HEK293 (cell line): ENCODE measurements at regions not wholly inside any gene's neighbourhood (a gene's known extent, or its start where the extent isn't known, plus 50 kb on each side); places are given as distances from the start of the nearest gene placed in this dataset.

Source experiments
- CTCF ChIA-PET: fragments of 350-600 bp; formaldehyde crosslinking; extraction: SDS; loops from one replicate; lab custom pipeline; 2021; ENCODE audit warnings: antibody characterized with exemption; lab: Yijun Ruan, JAX
- POLR2A ChIA-PET: fragments of 300-600 bp; formaldehyde crosslinking; extraction: SDS; loops from one replicate; lab custom pipeline; 2020; ENCODE audit warnings: antibody characterized with exemption, inconsistent platforms; lab: Yijun Ruan, JAX
- H3K27ac ChIP-seq: fragments of 200-500 bp; sonication (Bioruptor generic); 2 replicates; pipeline ENCODE4 v1.5.1; 2014; ENCODE audit warnings: low read depth, low read length, control low read depth, inconsistent platforms; ENCODE audit errors: extremely low read depth
- H3K36me3 ChIP-seq, 2 experiments: fragments of 200-500 bp in 1 of 2; sonication (Bioruptor generic) in 1 of 2; 1 replicate in 1 of 2; 2 replicates in 1 of 2; pipeline ENCODE4 v1.5.1; 2014 to 2017; ENCODE audit warnings: inconsistent platforms in 2 of 2, low read length in 2 of 2; ENCODE audit not compliant: control insufficient read depth in 2 of 2, insufficient read depth in 1 of 2
- H3K4me1 ChIP-seq: fragments of 200-500 bp; sonication (Bioruptor generic); 2 replicates; pipeline ENCODE4 v1.5.1; 2014; ENCODE audit warnings: mild to moderate bottlenecking, low read length, inconsistent platforms; ENCODE audit not compliant: control insufficient read depth, insufficient read depth
- H3K4me3 ChIP-seq: 2 replicates; pipeline ENCODE4 v1.5.1; 2011; ENCODE audit warnings: low read depth, mild to moderate bottlenecking, control low read depth, low read length, moderate library complexity
- H3K9me3 ChIP-seq: fragments of 200-500 bp; sonication (Bioruptor generic); 2 replicates; pipeline ENCODE4 v1.5.1; 2014; ENCODE audit warnings: low read depth, low read length, inconsistent platforms; ENCODE audit not compliant: control insufficient read depth, insufficient read depth
- CTCF ChIP-seq: fragments of 450-650 bp; formaldehyde crosslinking; IDR thresholded peaks from 2 replicates; pipeline ENCODE4 v1.5.1; 2016; ENCODE audit warnings: missing biosample characterization, missing genetic modification characterization
- GFI1B ChIP-seq: fragments of 450-650 bp; formaldehyde crosslinking; IDR thresholded peaks from 2 replicates; pipeline ENCODE4 v1.5.1; 2016; ENCODE audit warnings: missing biosample characterization, missing genetic modification characterization
- GLI4 ChIP-seq: fragments of 450-650 bp; formaldehyde crosslinking; IDR thresholded peaks from 2 replicates; pipeline ENCODE4 v1.5.1; 2016; ENCODE audit warnings: missing biosample characterization, missing genetic modification characterization
- HIC1 ChIP-seq: fragments of 450-650 bp; formaldehyde crosslinking; IDR thresholded peaks from 2 replicates; pipeline ENCODE4 v1.5.1; 2016; ENCODE audit warnings: missing biosample characterization, missing genetic modification characterization
- OSR2 ChIP-seq: fragments of 450-650 bp; formaldehyde crosslinking; IDR thresholded peaks from 2 replicates; pipeline ENCODE4 v1.5.1; 2016; ENCODE audit warnings: missing biosample characterization, missing genetic modification characterization
- REST ChIP-seq: fragments of 450-650 bp; formaldehyde crosslinking; IDR thresholded peaks from 2 replicates; pipeline ENCODE4 v1.5.1; 2016; ENCODE audit warnings: missing biosample characterization, missing genetic modification characterization
- ZFP3 ChIP-seq: fragments of 450-650 bp; formaldehyde crosslinking; IDR thresholded peaks from 2 replicates; pipeline ENCODE4 v1.5.1; 2016; ENCODE audit warnings: low read depth, missing biosample characterization, missing genetic modification characterization
- ZNF112 ChIP-seq: fragments of 450-650 bp; formaldehyde crosslinking; IDR thresholded peaks from 2 replicates; pipeline ENCODE4 v1.5.0; 2017; ENCODE audit warnings: missing biosample characterization, missing genetic modification characterization
- ZNF146 ChIP-seq: fragments of 450-650 bp; formaldehyde crosslinking; IDR thresholded peaks from 2 replicates; pipeline ENCODE4 v1.5.1; 2016; ENCODE audit warnings: missing biosample characterization, missing genetic modification characterization
- ZNF248 ChIP-seq: fragments of 450-650 bp; formaldehyde crosslinking; IDR thresholded peaks from 2 replicates; pipeline ENCODE4 v1.5.1; 2017; ENCODE audit warnings: missing biosample characterization, missing genetic modification characterization
- ZNF266 ChIP-seq: fragments of 450-650 bp; formaldehyde crosslinking; IDR thresholded peaks from 2 replicates; pipeline ENCODE4 v1.5.1; 2016; ENCODE audit warnings: missing biosample characterization, missing genetic modification characterization, low read depth
- ZNF302 ChIP-seq: fragments of 450-650 bp; formaldehyde crosslinking; IDR thresholded peaks from 2 replicates; pipeline ENCODE4 v1.5.1; 2016; ENCODE audit warnings: missing biosample characterization, missing genetic modification characterization, low read depth
- ZNF433 ChIP-seq: fragments of 450-650 bp; formaldehyde crosslinking; IDR thresholded peaks from 2 replicates; pipeline ENCODE4 v1.5.1; 2016; ENCODE audit warnings: missing biosample characterization, missing genetic modification characterization, low read depth
- ZNF513 ChIP-seq: fragments of 450-650 bp; IDR thresholded peaks from 2 replicates; pipeline ENCODE4 v1.5.1; 2018; ENCODE audit warnings: missing biosample characterization, missing genetic modification characterization
- ZNF555 ChIP-seq: fragments of 450-650 bp; formaldehyde crosslinking; conservative IDR thresholded peaks from 2 replicates; pipeline ENCODE4 v1.5.1; 2017; ENCODE audit warnings: missing biosample characterization, mild to moderate bottlenecking, missing genetic modification characterization, inconsistent platforms
- ZNF561 ChIP-seq: fragments of 450-650 bp; IDR thresholded peaks from 2 replicates; pipeline ENCODE4 v1.5.1; 2018; ENCODE audit warnings: missing biosample characterization, missing genetic modification characterization, borderline replicate concordance
- ZNF596 ChIP-seq: fragments of 450-650 bp; IDR thresholded peaks from 2 replicates; pipeline ENCODE4 v1.5.0; 2018; ENCODE audit warnings: missing biosample characterization, mild to moderate bottlenecking, missing genetic modification characterization, moderate library complexity
- ZNF600 ChIP-seq: fragments of 450-650 bp; formaldehyde crosslinking; IDR thresholded peaks from 2 replicates; pipeline ENCODE4 v1.5.1; 2016; ENCODE audit warnings: missing biosample characterization, missing genetic modification characterization
- ZNF621 ChIP-seq: fragments of 450-650 bp; formaldehyde crosslinking; IDR thresholded peaks from 2 replicates; pipeline ENCODE4 v1.5.1; 2017; ENCODE audit warnings: missing biosample characterization, missing genetic modification characterization
- ZNF639 ChIP-seq: fragments of 450-650 bp; formaldehyde crosslinking; IDR thresholded peaks from 2 replicates; pipeline ENCODE4 v1.5.1; 2016; ENCODE audit warnings: missing biosample characterization, missing genetic modification characterization
- ZNF768 ChIP-seq: fragments of 450-650 bp; formaldehyde crosslinking; IDR thresholded peaks from 2 replicates; pipeline ENCODE4 v1.5.1; 2018; ENCODE audit warnings: missing biosample characterization, mild to moderate bottlenecking, missing genetic modification characterization
- ZNF776 ChIP-seq: fragments of 450-650 bp; formaldehyde crosslinking; IDR thresholded peaks from 2 replicates; pipeline ENCODE4 v1.5.0; 2017; ENCODE audit warnings: missing biosample characterization, missing genetic modification characterization, borderline replicate concordance
- ZNF792 ChIP-seq: fragments of 450-650 bp; formaldehyde crosslinking; IDR thresholded peaks from 2 replicates; pipeline ENCODE4 v1.5.1; 2016; ENCODE audit warnings: missing biosample characterization, missing genetic modification characterization
- ZNF830 ChIP-seq: fragments of 450-650 bp; IDR thresholded peaks from 2 replicates; pipeline ENCODE4 v1.5.0; 2018; ENCODE audit warnings: missing biosample characterization, missing genetic modification characterization, low read depth, mild to moderate bottlenecking, moderate library complexity
- ZSCAN16 ChIP-seq: fragments of 450-650 bp; formaldehyde crosslinking; IDR thresholded peaks from 2 replicates; pipeline ENCODE4 v1.5.1; 2016; ENCODE audit warnings: missing biosample characterization, missing genetic modification characterization

- H3K36me3 ChIP-seq: no peaks in the 10 kb centered on the region
- no peaks in the 10 kb centered on the region for H3K9me3 ChIP-seq
Measured at GRCh38 chr1:30130099-30130498, 593.3 kb downstream of the MATN1 start.

GRCh38 chr1:30129421-30130055 lies 593.8 kb downstream of the MATN1 start:
- Histone ChIP-seq H3K27ac (no peak overlapping the region), H3K36me3 (no peaks in the 10 kb centered on the region), H3K4me3 (no peak overlapping the region), H3K4me1 (0 out of 2 replicates have a peak, but pooled peaks cover 2% of the 10 kb centered on the region), H3K9me3 (no peaks in the 10 kb centered on the region)
- TF ChIP-seq ZSCAN16 (tag by site-specific recombination): no peak
- TF ChIP-seq REST: no peak
- TF ChIP-seq ZNF768: no peak
- no peak for TF ChIP-seq ZNF248
- no peak for TF ChIP-seq ZNF639 (tag by site-specific recombination)
- TF ChIP-seq ZNF600 (tag by site-specific recombination): no peak
- TF ChIP-seq ZFP3 (tag by site-specific recombination): no peak
- no peak for TF ChIP-seq HIC1 (tag by site-specific recombination)
- TF ChIP-seq ZNF266 (tag by site-specific recombination): no peak
- TF ChIP-seq ZNF621: no peak
- TF ChIP-seq CTCF (tag by site-specific recombination): no peak
- TF ChIP-seq GLI4: no peak
- TF ChIP-seq ZNF596: no peak
- no peak for TF ChIP-seq ZNF830 (tag by site-specific recombination)
- TF ChIP-seq ZNF555 (tag by site-specific recombination): no peak
- no peak for TF ChIP-seq ZNF561 (tag by site-specific recombination)
- TF ChIP-seq ZNF302 (tag by site-specific recombination): no peak
- TF ChIP-seq ZNF433 (tag by site-specific recombination): no peak
- CTCF ChIA-PET: no interaction called here
- POLR2A ChIA-PET: no interaction called here

More at GRCh38 chr1:30130099-30130498, 593.3 kb downstream of the MATN1 start:
- Histone ChIP-seq H3K27ac (no peak overlapping the region), H3K4me1 (0 out of 2 replicates have a peak, but pooled peaks cover 2% of the 10 kb centered on the region), H3K4me3 (no peak overlapping the region)
- TF ChIP-seq ZNF792 (tag by site-specific recombination) (no peak), ZNF513 (tag by site-specific recombination) (no peak), ZNF776 (tag by site-specific recombination) (no peak), ZNF146 (tag by site-specific recombination) (no peak), ZNF561 (tag by site-specific recombination) (no peak), GFI1B (tag by site-specific recombination) (no peak), ZNF112 (no peak), OSR2 (no peak)
- ChIA-PET POLR2A (no interaction called here), CTCF (interaction anchor here (0.6 kb wide), 1 partner anchor 9 kb away, joined by 3 read pairs; no protein-coding TSS in a partner anchor)
